WTC11 (cell line): ENCODE measurements at regions not wholly inside any gene's neighbourhood (a gene's known extent, or its start where the extent isn't known, plus 50 kb on each side); places are given as distances from the start of the nearest gene placed in this dataset.
"Not testable (repeated sequence)": the region's sequence is repeated elsewhere in the genome, so short reads cannot be mapped to it uniquely, and the experiment has no call there.

Source experiments
- ATAC-seq: fragments of 200-7000 bp; cut with Tn5 transposase; 2 replicates; pipeline ENCODE4 v1.10.0; 2021; ENCODE audit warnings: mild to moderate bottlenecking, moderate library complexity
- CTCF ChIA-PET: fragments of 300-600 bp; sonication (Branson Sonifier 250); formaldehyde crosslinking; loops from one replicate; lab custom pipeline; 2021; ENCODE audit warnings: antibody characterized with exemption; lab: Charles Lee
- POLR2A ChIA-PET: fragments of 350-600 bp; sonication (Branson Sonifier 250); formaldehyde crosslinking; loops from one replicate; lab custom pipeline; 2021; ENCODE audit warnings: antibody characterized with exemption; lab: Charles Lee
- DNase-seq: peaks from one replicate; pipeline ENCODE4 v3.0.0; 2021; ENCODE audit warnings: low spot score
- H3K27ac Mint-ChIP-seq: 2 replicates; pipeline ENCODE4 v1.8.0; 2021; ENCODE audit warnings: mixed read lengths
- H3K27me3 Mint-ChIP-seq: 2 replicates; pipeline ENCODE4 v1.8.0; 2021; ENCODE audit warnings: low read depth, mild to moderate bottlenecking, moderate library complexity, mixed read lengths
- H3K36me3 Mint-ChIP-seq: 2 replicates; pipeline ENCODE4 v1.8.0; 2021; ENCODE audit warnings: mixed read lengths
- H3K4me1 Mint-ChIP-seq: 2 replicates; pipeline ENCODE4 v1.8.0; 2022; ENCODE audit warnings: mixed read lengths
- H3K4me3 Mint-ChIP-seq: 2 replicates; pipeline ENCODE4 v1.8.0; 2021; ENCODE audit warnings: mild to moderate bottlenecking, moderate library complexity, mixed read lengths
- H3K9me3 Mint-ChIP-seq: 2 replicates; pipeline ENCODE4 v1.8.0; 2021; ENCODE audit warnings: mixed read lengths
- ATF6 ChIP-seq: sonication (generic); formaldehyde crosslinking; IDR thresholded peaks from 2 replicates; pipeline ENCODE4 v1.8.1; 2023; ENCODE audit warnings: mild to moderate bottlenecking, missing genetic modification reagents
- CDX4 ChIP-seq: fragments of 250-450 bp; sonication (Bioruptor Pico); IDR thresholded peaks from 2 replicates; pipeline ENCODE4 v1.9.0; 2021; ENCODE audit warnings: moderate library complexity, mild to moderate bottlenecking, inconsistent platforms, borderline replicate concordance
- CTCF ChIP-seq: fragments of 200-600 bp; IDR thresholded peaks from 2 replicates; pipeline ENCODE4 v1.8.0; 2022; ENCODE audit warnings: antibody characterized with exemption
- ESRRA ChIP-seq: sonication (generic); formaldehyde crosslinking; IDR thresholded peaks from 2 replicates; pipeline ENCODE4 v1.8.1; 2022; ENCODE audit warnings: mild to moderate bottlenecking, missing genetic modification reagents, borderline replicate concordance
- HMGA2 ChIP-seq: fragments of 250-450 bp; sonication (Bioruptor Pico); IDR thresholded peaks from 2 replicates; pipeline ENCODE4 v1.4.0; 2021; ENCODE audit warnings: mild to moderate bottlenecking, moderate library complexity
- IRF2 ChIP-seq: sonication (generic); formaldehyde crosslinking; IDR thresholded peaks from 2 replicates; pipeline ENCODE4 v1.8.0; 2022; ENCODE audit warnings: low read depth, missing genetic modification reagents, borderline replicate concordance
- JAZF1 ChIP-seq: fragments of 250-450 bp; sonication (Bioruptor Pico); IDR thresholded peaks from 2 replicates; pipeline ENCODE4 v1.9.0; 2021; ENCODE audit warnings: moderate library complexity, mild to moderate bottlenecking, inconsistent platforms
- PRRX2 ChIP-seq: fragments of 250-450 bp; sonication (Bioruptor Pico); IDR thresholded peaks from 2 replicates; pipeline ENCODE4 v1.8.0; 2021; ENCODE audit warnings: mild to moderate bottlenecking
- SOX15 ChIP-seq: fragments of 250-450 bp; sonication (Bioruptor Pico); IDR thresholded peaks from 2 replicates; pipeline ENCODE4 v1.9.0; 2021; ENCODE audit warnings: mild to moderate bottlenecking
- TEAD1 ChIP-seq: sonication (generic); formaldehyde crosslinking; IDR thresholded peaks from 2 replicates; pipeline ENCODE4 v1.8.0; 2022; ENCODE audit warnings: mild to moderate bottlenecking, missing genetic modification reagents
- ZNF138 ChIP-seq: sonication (generic); formaldehyde crosslinking; conservative IDR thresholded peaks from 2 replicates; pipeline ENCODE4 v1.8.1; 2022; ENCODE audit warnings: mild to moderate bottlenecking, moderate library complexity, missing genetic modification reagents
- ZNF423 ChIP-seq: fragments of 250-450 bp; sonication (Bioruptor Pico); IDR thresholded peaks from 2 replicates; pipeline ENCODE4 v2.1.2; 2022; ENCODE audit warnings: mild to moderate bottlenecking, moderate library complexity
- ZSCAN18 ChIP-seq: fragments of 250-450 bp; sonication (Bioruptor Pico); IDR thresholded peaks from 2 replicates; pipeline ENCODE4 v2.1.2; 2022; ENCODE audit warnings: mild to moderate bottlenecking, moderate library complexity
- TF ChIP-seq, protein P1 (sequence below): fragments of 250-450 bp; sonication (Bioruptor Pico); IDR thresholded peaks from 2 replicates; pipeline ENCODE4 v1.9.0; 2021; ENCODE audit warnings: mild to moderate bottlenecking
- TF ChIP-seq, protein P2 (sequence below): sonication (generic); formaldehyde crosslinking; IDR thresholded peaks from 2 replicates; pipeline ENCODE4 v1.8.1; 2023; ENCODE audit warnings: mild to moderate bottlenecking, missing genetic modification reagents, moderate library complexity

- TF ChIP-seq IRF2 (no peak), SOX15 (CRISPR knock-in tag) (no peak), ZSCAN18 (CRISPR knock-in tag) (no peak), PRRX2 (CRISPR knock-in tag) (no peak)
Observed at GRCh38 chr22:25478111-25478510, 86.4 kb upstream of the GRK3 start (continued).

GRCh38 chr22:25478528-25478927, 85.9 kb upstream of the GRK3 start:
- no peaks in the 10 kb centered on the region for H3K27me3 Mint-ChIP-seq
- TF ChIP-seq CDX4 (CRISPR knock-in tag): no peak
- no peak for TF ChIP-seq HMGA2 (CRISPR knock-in tag)
- TF ChIP-seq ZNF423 (CRISPR knock-in tag): no peak
- TF ChIP-seq TEAD1: no peak
- no peak for TF ChIP-seq JAZF1 (CRISPR knock-in tag)
- TF ChIP-seq ESRRA (CRISPR knock-in tag): no peak
- no peak for TF ChIP-seq ZNF138
- no peak for TF ChIP-seq CTCF
- TF ChIP-seq ATF6: no peak
- TF ChIP-seq, protein P1, sequence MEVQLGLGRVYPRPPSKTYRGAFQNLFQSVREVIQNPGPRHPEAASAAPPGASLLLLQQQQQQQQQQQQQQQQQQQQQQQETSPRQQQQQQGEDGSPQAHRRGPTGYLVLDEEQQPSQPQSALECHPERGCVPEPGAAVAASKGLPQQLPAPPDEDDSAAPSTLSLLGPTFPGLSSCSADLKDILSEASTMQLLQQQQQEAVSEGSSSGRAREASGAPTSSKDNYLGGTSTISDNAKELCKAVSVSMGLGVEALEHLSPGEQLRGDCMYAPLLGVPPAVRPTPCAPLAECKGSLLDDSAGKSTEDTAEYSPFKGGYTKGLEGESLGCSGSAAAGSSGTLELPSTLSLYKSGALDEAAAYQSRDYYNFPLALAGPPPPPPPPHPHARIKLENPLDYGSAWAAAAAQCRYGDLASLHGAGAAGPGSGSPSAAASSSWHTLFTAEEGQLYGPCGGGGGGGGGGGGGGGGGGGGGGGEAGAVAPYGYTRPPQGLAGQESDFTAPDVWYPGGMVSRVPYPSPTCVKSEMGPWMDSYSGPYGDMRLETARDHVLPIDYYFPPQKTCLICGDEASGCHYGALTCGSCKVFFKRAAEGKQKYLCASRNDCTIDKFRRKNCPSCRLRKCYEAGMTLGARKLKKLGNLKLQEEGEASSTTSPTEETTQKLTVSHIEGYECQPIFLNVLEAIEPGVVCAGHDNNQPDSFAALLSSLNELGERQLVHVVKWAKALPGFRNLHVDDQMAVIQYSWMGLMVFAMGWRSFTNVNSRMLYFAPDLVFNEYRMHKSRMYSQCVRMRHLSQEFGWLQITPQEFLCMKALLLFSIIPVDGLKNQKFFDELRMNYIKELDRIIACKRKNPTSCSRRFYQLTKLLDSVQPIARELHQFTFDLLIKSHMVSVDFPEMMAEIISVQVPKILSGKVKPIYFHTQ (CRISPR knock-in tag): no peak
- TF ChIP-seq, protein P2, sequence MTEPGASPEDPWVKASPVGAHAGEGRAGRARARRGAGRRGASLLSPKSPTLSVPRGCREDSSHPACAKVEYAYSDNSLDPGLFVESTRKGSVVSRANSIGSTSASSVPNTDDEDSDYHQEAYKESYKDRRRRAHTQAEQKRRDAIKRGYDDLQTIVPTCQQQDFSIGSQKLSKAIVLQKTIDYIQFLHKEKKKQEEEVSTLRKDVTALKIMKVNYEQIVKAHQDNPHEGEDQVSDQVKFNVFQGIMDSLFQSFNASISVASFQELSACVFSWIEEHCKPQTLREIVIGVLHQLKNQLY: no peak
- ATAC-seq (no peak), DNase-seq (no peak)
- H3K4me1 Mint-ChIP-seq: no peaks in the 10 kb centered on the region
- POLR2A ChIA-PET: no interaction called here
- no peak overlapping the region for H3K27ac Mint-ChIP-seq
- H3K36me3 Mint-ChIP-seq: peaks cover 27% of the 10 kb centered on the region
- H3K4me3 Mint-ChIP-seq: no peak overlapping the region
- H3K9me3 Mint-ChIP-seq: peaks cover 15% of the 10 kb centered on the region
- CTCF ChIA-PET: no interaction called here

DNA sequence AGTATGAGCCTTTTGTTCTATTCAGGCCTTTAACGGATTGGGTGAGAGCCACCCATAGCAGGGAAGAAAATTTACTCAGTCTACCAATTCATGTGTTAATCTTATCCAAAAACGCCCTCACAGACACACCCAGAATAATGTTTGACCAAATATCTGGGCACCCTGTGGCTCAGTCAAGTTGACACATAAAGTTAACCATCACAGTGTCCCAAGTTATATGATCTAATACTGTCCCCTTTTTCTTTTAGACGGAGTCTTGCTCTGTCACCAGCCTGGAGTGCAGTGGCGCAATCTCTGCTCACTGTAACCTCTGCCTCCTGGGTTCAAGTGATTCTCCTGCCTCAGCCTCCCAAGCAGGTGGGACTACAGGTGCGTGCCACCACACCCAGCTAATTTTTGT, 83.6 kb upstream of the GRK3 start:
- H3K4me1 Mint-ChIP-seq, POLR2A ChIA-PET, H3K27ac Mint-ChIP-seq, CTCF ChIA-PET, H3K27me3 Mint-ChIP-seq, ATAC-seq, DNase-seq, H3K4me3 Mint-ChIP-seq: not testable (repeated sequence)
- Mint-ChIP-seq H3K36me3 (peaks cover 27% of the 10 kb centered on the region), H3K9me3 (peaks cover 15% of the 10 kb centered on the region)
